Ishikawa (cell line): ENCODE measurements at regions not wholly inside any gene's neighbourhood (a gene's known extent, or its start where the extent isn't known, plus 50 kb on each side); places are given as distances from the start of the nearest gene placed in this dataset.

Experiments used
- CEBPB ChIP-seq: IDR thresholded peaks from 2 replicates; pipeline ENCODE4 v1.6.1; 2012
- CREB1 ChIP-seq: IDR thresholded peaks from 2 replicates; pipeline ENCODE4 v1.6.1; 2012; ENCODE audit warnings: low read depth
- EGR1 ChIP-seq: IDR thresholded peaks from 2 replicates; pipeline ENCODE4 v1.6.1; 2012
- EP300 ChIP-seq: IDR thresholded peaks from 2 replicates; pipeline ENCODE4 v1.6.1; 2012; ENCODE audit warnings: borderline replicate concordance
- FOXM1 ChIP-seq: IDR thresholded peaks from 2 replicates; pipeline ENCODE4 v1.6.1; 2012; ENCODE audit warnings: low read depth, borderline replicate concordance
- NFIC ChIP-seq: IDR thresholded peaks from 2 replicates; pipeline ENCODE4 v1.6.1; 2012
- RAD21 ChIP-seq: IDR thresholded peaks from 2 replicates; pipeline ENCODE4 v1.6.1; 2012; ENCODE audit warnings: low read depth
- TAF1 ChIP-seq: IDR thresholded peaks from 2 replicates; pipeline ENCODE4 v1.6.1; 2012; ENCODE audit warnings: low read depth, mild to moderate bottlenecking
- TCF12 ChIP-seq: IDR thresholded peaks from 2 replicates; pipeline ENCODE4 v1.6.1; 2012; ENCODE audit warnings: low read depth
- TEAD4 ChIP-seq: IDR thresholded peaks from 2 replicates; pipeline ENCODE4 v1.6.1; 2012
- USF1 ChIP-seq: IDR thresholded peaks from 2 replicates; pipeline ENCODE4 v1.6.1; 2012
- YY1 ChIP-seq: IDR thresholded peaks from 2 replicates; pipeline ENCODE4 v1.6.1; 2012; ENCODE audit warnings: low read depth
- ZBTB7A ChIP-seq: IDR thresholded peaks from 2 replicates; pipeline ENCODE4 v1.6.1; 2012; ENCODE audit warnings: low read depth
- TF ChIP-seq, protein P1 (sequence below): IDR thresholded peaks from 2 replicates; pipeline ENCODE4 v1.6.1; 2012; ENCODE audit warnings: low read depth, mild to moderate bottlenecking
- TF ChIP-seq, protein P2 (sequence below): IDR thresholded peaks from 2 replicates; pipeline ENCODE4 v1.6.1; 2012

GRCh38 chr11:113555071-113555619, 79.9 kb upstream of the DRD2 start:
- TF ChIP-seq CREB1: no peak
- no peak for TF ChIP-seq USF1
- TF ChIP-seq, protein P1, sequence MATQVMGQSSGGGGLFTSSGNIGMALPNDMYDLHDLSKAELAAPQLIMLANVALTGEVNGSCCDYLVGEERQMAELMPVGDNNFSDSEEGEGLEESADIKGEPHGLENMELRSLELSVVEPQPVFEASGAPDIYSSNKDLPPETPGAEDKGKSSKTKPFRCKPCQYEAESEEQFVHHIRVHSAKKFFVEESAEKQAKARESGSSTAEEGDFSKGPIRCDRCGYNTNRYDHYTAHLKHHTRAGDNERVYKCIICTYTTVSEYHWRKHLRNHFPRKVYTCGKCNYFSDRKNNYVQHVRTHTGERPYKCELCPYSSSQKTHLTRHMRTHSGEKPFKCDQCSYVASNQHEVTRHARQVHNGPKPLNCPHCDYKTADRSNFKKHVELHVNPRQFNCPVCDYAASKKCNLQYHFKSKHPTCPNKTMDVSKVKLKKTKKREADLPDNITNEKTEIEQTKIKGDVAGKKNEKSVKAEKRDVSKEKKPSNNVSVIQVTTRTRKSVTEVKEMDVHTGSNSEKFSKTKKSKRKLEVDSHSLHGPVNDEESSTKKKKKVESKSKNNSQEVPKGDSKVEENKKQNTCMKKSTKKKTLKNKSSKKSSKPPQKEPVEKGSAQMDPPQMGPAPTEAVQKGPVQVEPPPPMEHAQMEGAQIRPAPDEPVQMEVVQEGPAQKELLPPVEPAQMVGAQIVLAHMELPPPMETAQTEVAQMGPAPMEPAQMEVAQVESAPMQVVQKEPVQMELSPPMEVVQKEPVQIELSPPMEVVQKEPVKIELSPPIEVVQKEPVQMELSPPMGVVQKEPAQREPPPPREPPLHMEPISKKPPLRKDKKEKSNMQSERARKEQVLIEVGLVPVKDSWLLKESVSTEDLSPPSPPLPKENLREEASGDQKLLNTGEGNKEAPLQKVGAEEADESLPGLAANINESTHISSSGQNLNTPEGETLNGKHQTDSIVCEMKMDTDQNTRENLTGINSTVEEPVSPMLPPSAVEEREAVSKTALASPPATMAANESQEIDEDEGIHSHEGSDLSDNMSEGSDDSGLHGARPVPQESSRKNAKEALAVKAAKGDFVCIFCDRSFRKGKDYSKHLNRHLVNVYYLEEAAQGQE: no peak
- TF ChIP-seq TAF1: no peak
- TF ChIP-seq YY1: no peak
- no peak for TF ChIP-seq RAD21
- TF ChIP-seq TCF12: no peak
- TF ChIP-seq ZBTB7A: no peak
- TF ChIP-seq CEBPB: no peak
- no peak for TF ChIP-seq EP300

DNA sequence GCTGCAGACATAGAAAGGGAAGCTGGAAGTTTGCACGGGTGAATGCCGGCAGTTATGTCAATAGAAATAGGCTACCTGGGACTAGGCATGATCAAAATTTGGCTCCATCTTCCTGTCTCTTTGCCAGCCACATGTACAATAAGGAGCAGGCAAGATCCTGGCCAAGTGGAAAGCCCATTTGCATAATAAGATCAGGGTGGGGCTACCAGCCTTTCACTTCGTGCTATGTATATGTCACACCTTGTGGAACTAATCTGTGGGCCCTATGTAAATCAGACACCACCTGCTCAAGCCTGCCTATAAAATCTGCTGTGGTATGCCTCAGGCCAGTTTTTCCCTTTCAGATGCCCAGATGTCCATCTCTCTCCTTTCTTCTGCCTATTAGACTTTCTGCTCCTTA, 79.3 kb upstream of the DRD2 start:
- no peak for TF ChIP-seq TEAD4
- no peak for TF ChIP-seq YY1
- no peak for TF ChIP-seq ZBTB7A
- no peak for TF ChIP-seq EGR1
- TF ChIP-seq RAD21: no peak
- TF ChIP-seq, protein P2, sequence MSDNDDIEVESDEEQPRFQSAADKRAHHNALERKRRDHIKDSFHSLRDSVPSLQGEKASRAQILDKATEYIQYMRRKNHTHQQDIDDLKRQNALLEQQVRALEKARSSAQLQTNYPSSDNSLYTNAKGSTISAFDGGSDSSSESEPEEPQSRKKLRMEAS: no peak
- TF ChIP-seq EP300: no peak
- no peak for TF ChIP-seq USF1
- TF ChIP-seq TAF1: no peak
- no peak for TF ChIP-seq NFIC
- no peak for TF ChIP-seq CEBPB
- no peak for TF ChIP-seq FOXM1

DNA sequence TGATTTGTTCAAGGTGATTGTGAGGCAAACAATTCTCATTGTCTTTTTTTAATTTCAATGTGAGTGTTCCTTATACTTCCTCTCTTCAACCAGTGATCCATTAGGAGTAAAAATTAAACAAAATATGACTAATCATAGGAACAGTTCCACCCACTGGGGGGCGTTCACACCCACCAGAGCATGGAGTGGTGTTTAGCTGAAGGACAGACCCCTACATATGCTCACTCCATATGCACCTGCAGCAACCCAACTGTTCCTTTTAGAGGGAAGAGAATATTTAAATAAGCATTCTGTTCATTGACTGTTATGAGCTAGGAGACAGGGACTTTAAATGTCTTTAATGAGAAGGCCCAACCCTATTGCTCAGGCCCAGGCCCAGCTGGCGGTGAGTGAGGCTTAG, 78.7 kb upstream of the DRD2 start:
- TF ChIP-seq, protein P2: no peak
- TF ChIP-seq USF1: no peak
- TF ChIP-seq ZBTB7A: no peak
- no peak for TF ChIP-seq YY1
- no peak for TF ChIP-seq RAD21
- no peak for TF ChIP-seq CREB1
- no peak for TF ChIP-seq FOXM1
- TF ChIP-seq CEBPB: no peak
- no peak for TF ChIP-seq TAF1

- no peak for TF ChIP-seq ZBTB7A
- no peak for TF ChIP-seq RAD21
- no peak for TF ChIP-seq EGR1
- TF ChIP-seq TCF12: no peak
- no peak for TF ChIP-seq TAF1
- no peak for TF ChIP-seq TEAD4
- no peak for TF ChIP-seq NFIC
- TF ChIP-seq CEBPB: no peak
- no peak for TF ChIP-seq USF1
- TF ChIP-seq YY1: no peak
- TF ChIP-seq, protein P1: no peak
- no peak for TF ChIP-seq CREB1
- TF ChIP-seq, protein P2: no peak
Measured at GRCh38 chr11:113553235-113553634, 78.0 kb upstream of the DRD2 start.

DNA sequence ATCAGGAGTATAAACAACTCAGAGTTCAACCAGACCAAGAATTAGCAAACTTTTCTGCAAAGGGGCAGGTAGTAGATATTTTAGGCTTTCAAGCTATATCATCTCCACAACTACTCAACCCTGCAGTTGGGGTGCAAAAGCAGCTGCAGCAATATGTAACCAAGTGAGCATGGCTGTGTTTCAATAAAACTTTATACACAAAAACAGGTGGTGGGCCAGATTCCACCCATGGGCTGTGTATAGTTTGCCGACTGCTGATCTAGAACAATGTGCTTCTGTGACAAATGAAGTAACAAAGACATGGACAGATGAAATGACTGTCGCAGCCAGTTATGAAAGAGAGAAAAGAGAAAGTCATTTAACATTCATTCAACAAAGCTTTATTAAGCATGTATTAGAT, 77.1 kb upstream of the DRD2 start:
- TF ChIP-seq USF1 (no peak), FOXM1 (no peak), TAF1 (no peak), NFIC (no peak), EGR1 (no peak)
- TF ChIP-seq, protein P2: no peak
